Stimulated activated CD4-positive, alpha-beta T cell treated with anti-CD3 and anti-CD28 coated beads, Interleukin-12 subunit alpha, Interleukin-12 subunit beta, amount 100 ng/mL, for 4 hours (primary cell): ENCODE measurements at regions not wholly inside any gene's neighbourhood (a gene's known extent, or its start where the extent isn't known, plus 50 kb on each side); places are given as distances from the start of the nearest gene placed in this dataset.
A peak's percentile ranks its signal among the peaks of the same experiment; 100 is the strongest.
"Not testable (repeated sequence)": the region's sequence is repeated elsewhere in the genome, so short reads cannot be mapped to it uniquely, and the experiment has no call there.

Experiments
- DNase-seq: peaks from one replicate; pipeline ENCODE4 v3.0.0-alpha.2; 2020

GRCh38 chr13:26883613-26884257, 123.1 kb upstream of the GPR12 start:
- DNase-seq, result no peak

GRCh38 chr13:26882731-26883130, 122.1 kb upstream of the GPR12 start:
- DNase-seq, result no peak

DNA sequence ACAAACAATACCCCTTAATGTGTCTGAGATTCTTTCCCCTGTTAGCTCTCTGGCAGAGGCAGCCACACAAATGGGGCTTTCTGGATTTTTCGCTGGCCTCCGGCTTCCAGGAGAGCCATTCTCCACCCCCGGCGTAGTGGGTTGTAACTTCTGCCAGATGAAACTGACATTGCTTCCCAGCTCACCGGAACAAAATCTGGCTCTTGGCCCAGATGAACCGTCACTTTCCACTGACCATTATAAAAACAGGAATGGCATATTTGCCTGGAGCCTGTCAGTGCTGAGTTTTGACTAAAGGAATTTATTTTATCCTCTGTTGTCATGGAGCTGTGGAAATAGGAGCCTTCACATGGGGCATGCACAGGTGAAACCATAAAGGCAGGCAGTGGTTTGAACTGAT, 120.6 kb upstream of the GPR12 start:
- DNase-seq, result no peak

DNA sequence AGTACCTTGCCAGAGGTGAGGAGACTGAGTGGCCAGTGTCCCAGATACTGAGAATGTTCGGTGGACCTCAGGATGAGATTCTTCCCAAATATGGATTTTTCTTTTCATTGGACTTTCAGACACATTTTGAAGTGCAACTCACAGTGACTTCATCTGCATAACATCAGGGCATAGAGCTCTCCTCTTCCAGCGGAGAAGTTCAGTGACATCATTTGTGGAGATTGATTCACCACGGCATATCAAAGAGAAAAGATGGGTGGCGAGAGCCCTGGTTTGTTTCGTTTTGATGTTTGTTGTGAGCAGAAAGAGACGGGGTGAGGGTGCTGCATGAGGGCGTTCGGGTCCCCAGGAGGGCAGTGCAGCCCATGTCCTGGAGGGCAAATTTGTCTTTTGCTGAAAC, 120.1 kb upstream of the GPR12 start:
- no peak for DNase-seq

GRCh38 chr13:26878438-26878837, 117.9 kb upstream of the GPR12 start:
- no peak for DNase-seq

- no peak for DNase-seq
Measured at GRCh38 chr13:26873386-26873698, 112.8 kb upstream of the GPR12 start.

DNA sequence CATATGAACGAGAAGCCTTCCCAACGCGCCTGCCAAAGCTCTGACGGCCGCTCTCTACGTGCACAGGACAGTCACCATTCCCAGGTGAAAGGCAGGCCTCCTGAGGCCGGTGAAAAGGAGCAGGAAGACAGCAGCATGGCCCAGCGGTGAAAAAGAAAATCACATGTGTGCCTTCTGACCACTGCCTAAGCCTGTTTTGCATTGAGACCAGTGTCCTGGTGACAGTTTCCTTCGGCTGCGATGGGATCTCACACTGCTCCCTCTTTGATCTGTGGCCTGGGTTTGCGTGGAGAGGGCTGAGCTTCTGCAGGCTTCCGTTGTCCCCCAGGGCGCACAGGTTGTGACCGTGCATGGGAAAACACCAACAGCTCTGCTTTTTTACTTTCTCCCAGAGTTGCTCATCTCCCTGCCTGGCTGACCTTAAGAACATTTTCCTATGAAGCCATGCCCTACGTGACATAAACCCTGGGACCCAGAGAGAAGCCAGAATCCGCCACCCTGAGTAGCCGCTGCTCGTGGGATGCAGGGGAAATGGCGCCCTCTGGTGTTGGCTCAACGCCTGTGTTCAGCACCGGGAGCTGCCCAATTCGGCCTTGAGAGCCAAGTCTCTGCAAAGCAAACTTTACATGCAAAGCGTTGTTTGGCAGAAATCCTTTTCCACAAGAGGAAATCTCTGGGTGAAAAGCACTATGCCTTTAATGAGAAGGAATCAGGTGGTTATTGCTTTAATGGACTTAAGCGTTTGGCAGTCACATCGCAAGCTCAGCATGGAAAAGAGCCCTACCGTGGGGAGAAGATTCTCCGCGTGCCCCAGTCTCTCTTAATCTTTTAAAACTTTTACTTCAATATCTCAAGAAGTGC, 112.2 kb upstream of the GPR12 start:
- peak; percentile 27 for DNase-seq

GRCh38 chr13:26867451-26868091, 107.0 kb upstream of the GPR12 start:
- no peak for DNase-seq

- no peak for DNase-seq
Measured at GRCh38 chr13:26864576-26864975, 104.0 kb upstream of the GPR12 start.

DNA sequence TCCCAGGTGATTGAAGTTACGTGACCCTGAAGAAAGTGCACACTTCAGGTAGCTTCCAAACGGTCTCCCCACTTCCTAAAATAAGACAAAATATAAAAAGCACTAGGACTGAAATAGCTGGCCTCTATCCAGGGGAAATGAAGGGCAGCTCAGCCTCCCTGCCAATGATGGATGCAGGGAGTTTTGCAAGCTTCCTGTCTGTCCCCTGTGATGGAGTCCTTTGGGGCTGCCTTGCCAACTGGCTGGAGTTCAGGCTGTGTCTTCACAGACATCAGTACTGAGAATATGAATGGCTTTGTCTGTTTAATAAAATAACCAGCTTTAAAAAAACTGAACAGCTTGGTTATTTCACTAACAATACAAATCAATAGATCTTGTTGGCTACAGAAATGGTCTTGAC, 101.4 kb upstream of the GPR12 start:
- DNase-seq, result no peak

DNA sequence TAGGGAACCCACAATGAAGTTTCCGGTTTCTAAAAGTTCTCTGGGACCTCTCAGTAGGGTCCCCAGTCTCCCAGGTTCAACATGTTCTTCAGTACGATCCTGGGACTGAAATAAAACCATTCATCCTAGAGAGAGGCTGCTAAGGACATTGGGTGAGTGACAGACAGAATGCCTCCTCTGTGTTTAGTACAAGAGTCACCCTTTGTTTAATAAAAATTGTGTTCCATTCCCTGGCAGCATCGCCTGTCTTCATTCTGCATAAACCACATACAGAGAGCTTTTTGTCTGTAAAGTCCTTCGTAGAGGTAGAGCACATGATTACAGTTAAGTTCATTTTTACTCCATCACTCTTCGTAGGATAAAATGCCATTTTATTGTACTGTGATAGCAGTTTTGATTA, 95.3 kb upstream of the GPR12 start:
- DNase-seq, result no peak

DNA sequence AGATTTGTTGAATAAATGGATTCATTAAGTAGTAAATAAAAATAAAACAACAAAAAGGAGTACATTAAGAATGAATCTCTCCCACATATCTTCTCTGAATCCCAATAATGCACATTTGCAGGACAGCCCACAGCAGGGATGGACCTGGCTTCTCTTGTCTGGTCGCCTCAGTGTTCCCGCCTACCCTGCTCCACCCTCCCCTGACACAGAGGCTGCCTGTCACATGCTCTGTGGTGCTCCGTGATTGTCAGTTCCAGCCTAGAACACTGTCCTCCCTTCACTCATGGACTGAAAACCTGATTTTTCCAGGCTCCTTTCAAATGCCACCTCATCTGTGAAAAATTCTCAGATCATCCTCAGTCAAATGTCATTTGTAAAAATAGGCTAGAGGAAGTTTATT, 94.5 kb upstream of the GPR12 start:
- DNase-seq, result no peak

- DNase-seq, result no peak
Measured at GRCh38 chr13:26853323-26853722, 92.7 kb upstream of the GPR12 start.

DNA sequence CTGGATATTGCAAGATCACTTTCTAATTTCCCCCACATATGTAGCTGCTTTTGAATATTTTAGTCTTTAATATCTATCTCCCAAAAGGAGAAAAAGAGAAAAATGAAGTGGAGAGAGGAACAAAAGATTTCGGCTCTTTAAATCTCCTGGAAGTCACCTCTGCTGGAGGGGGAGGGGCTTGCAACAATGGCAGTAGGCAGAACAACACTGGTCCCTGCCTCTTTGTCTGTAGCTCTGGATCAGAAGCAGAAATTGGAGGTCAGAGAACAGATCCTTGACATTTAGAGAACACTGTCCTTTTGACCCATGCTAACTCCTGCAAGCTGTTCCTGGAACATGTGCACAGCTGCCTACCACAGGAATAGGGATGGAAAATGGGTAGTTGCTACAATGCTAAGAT, 86.7 kb upstream of the GPR12 start:
- DNase-seq, result no peak

DNA sequence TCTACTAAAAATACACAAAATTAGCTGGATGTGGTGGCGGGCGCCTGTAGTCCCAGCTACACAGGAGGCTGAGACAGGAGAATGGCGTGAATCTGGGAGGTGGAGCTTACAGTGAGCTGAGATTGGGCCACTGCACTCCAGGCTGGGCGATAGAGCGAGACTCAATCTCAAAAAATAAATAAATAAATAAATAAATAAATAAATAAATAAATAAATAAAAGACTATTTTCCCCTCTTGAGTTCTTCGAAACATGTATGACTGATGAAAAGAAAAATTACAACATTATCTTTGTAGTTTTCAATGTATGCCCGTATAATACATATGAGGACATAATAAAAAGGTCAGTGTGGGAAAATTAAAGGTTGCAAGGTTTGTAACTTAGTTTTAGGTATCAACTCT, 84.5 kb upstream of the GPR12 start:
- DNase-seq, result not testable (repeated sequence)

- no peak for DNase-seq
Measured at GRCh38 chr13:26839682-26840081, 79.1 kb upstream of the GPR12 start.

DNA sequence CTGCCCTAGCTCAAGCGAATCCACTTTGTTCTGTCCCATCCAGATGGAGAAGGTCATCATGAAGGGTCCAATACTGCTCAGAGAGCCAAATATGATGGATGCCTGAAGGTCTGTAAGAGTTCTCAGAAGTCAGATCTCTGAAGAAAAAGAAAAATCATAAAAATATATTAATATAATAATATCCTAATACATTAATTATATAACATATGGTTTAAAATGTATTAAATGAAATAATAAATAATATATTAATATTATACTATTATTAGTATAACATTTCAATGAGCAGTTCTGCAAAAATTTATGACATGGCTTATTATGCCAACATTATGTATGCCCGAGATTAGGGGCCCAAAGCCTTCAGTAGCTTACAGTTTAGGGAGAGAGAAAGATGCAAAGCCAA, 78.2 kb upstream of the GPR12 start:
- DNase-seq, result no peak

DNA sequence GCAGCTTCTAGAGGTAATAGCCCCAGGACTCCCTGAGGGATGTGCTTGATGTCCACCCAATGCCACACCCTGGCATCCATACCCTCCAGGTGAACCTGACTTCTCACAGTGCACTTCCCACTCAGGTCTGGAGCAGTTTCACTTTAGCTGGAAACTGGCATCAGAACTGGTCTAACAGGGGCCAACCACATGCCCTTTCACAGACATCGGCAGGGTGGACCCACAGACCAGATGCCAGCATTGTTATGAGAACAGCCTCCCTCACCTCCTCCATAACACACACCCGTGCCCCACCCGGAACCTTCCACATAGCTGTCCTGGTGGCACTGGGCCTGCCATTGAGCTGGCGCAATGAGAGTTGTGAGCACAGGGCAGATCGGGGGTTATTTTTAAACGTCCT, 77.4 kb upstream of the GPR12 start:
- no peak for DNase-seq

- DNase-seq, result no peak
Measured at GRCh38 chr13:26837102-26837501, 76.5 kb upstream of the GPR12 start.

DNA sequence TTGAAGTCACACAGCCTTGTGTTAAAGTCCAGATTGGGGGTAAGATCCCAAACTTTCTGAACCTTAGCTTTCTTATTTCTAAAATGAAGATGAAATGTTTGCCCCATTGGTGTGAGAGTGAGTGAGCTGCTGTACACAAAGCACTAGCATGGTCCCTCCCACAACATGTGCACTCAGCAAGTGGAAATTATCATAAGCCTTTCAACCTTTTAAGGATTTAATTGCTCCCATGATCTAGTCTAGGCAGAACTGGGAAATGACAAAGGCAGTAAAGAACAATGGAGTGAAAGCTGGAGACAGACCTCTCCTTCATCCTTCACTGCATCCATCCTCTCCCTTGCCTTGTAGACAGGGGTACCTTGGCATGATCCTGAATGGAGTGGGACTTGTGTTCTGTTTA, 76.0 kb upstream of the GPR12 start:
- DNase-seq, result no peak

DNA sequence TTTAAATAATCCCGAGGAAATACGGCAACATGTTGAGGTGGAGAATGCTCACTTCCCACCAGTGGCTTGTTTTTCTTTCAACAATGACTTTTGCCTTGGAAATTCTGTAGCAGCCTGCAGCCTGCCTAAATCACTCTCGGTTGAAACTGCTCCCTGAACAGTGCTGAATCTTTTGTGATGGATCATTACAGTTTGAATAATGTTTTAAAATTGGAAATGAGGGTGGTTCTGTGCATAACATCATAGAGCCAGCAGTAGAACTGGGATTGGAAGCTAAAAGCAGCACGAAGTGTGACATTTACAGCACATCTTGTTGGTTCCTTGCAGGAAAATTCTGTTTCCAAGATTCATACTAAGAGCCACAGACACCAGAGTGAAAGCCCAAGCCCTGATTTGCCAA, 74.1 kb upstream of the GPR12 start:
- DNase-seq, result no peak

DNA sequence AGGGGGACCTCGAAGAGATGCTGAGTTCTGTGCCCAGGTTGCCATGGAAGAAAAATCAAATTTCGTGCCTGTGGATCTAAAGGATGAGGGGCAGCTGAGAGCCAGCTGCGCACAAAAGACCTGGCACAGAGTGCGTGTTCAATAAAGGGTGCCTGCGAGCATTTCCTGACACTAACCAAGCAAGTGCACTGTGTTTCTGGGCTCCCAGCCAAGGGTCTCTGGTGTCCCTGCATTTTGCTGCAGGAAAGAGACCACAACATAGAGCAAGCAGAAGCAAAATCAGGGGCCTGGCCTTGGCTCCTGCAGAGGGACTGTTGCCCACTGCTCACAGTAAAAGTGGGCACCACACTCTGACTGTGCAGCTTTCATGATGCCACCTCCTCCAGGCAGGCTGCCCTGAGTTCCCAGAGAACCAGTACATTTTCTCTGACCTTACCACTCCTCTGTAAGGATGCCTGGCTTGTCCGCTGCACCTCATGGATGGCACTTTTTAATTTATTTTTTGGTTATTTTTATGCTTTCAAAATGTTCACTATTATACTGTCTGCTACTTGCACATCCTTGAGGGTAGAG, 70.8 kb upstream of the GPR12 start:
- no peak for DNase-seq

DNA sequence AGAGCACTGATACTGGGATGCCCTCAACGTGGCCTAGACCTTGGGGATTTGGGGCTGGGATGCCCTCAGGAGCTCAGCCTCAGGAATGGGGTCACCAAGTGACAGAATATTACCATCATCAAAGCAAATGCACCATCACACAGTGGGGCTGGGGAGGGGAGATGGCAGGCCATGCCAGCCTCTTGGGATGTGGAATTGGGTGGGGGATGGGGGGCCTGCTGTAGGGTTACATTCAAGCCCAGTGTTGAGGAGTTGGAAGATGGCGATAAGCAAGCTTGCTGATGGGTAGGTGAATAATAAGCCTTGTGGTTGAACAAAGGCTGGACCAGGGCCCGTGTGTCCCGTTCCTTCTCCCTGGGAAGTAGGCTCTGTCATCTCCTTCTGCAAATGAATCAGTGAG, 69.1 kb upstream of the GPR12 start:
- DNase-seq, result no peak

DNA sequence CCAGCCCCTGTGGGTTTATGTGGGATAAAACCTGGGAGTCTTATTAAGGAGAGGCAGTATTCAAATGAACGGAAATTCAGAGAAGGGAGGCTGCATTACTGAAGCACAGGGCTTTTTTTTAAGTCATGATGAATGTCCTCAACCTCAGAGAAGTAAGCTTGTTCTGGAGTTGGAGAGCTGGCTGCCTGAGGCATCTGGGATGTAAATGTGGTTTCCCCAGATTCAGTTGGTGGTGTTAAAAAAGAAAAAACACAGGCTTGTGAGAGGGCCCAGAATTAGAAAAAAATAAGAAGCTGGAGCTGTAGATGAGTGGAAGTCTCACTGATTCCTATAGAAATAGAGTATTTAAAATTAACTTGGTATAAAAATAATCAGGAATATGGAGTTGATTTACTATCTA, 64.0 kb upstream of the GPR12 start:
- DNase-seq, result no peak
